Right lobe of liver (tissue), 4 donors: ENCODE measurements at regions not wholly inside any gene's neighbourhood (a gene's known extent, or its start where the extent isn't known, plus 50 kb on each side); places are given as distances from the start of the nearest gene placed in this dataset.

Experiments
- CTCF ChIP-seq, 4 donors: fragments of 200-600 bp in 3 of 4; fragments of 450-650 bp in 1 of 4; IDR thresholded peaks; one replicate each; pipeline versions ENCODE4 v1.5.1 to v1.8.0; 2016 to 2022; ENCODE audit warnings: antibody characterized with exemption in 4 of 4, mild to moderate bottlenecking in 2 of 4
- POLR2A ChIP-seq: fragments of 450-650 bp; IDR thresholded peaks from one replicate; pipeline ENCODE4 v1.6.1; 2017; ENCODE audit warnings: antibody characterized with exemption, mild to moderate bottlenecking
- donor health status: DM: no; HTN: no; CAD: no.
- donor health status: DM: no; HTN: no; CAD: no.
- donor health status: DM: no; HTN: yes; CAD: no.

- TF ChIP-seq CTCF (IDR thresholded peaks at IDR 0.05), result no peak
- no peak for TF ChIP-seq POLR2A
These were observed 461.2 kb downstream of the MATN1 start for GRCh38 chr1:30262158-30262557.
